Gastroesophageal sphincter (tissue), 4 donors: ENCODE measurements at regions not wholly inside any gene's neighbourhood (a gene's known extent, or its start where the extent isn't known, plus 50 kb on each side); places are given as distances from the start of the nearest gene placed in this dataset.

Experiments used
- ATAC-seq: fragments of 150-250 bp; one replicate; pipeline ENCODE4 v1.9.1; 2016; ENCODE audit warnings: mild to moderate bottlenecking, moderate library complexity
- H3K27ac ChIP-seq, 4 donors: fragments of 200-600 bp; sonication (generic) in 3 of 4; 1 replicate in 3 of 4; 2 replicates in 1 of 4; pipeline ENCODE4 v1.5.1; 2016 to 2019
- H3K27me3 ChIP-seq: fragments of 200-600 bp; sonication (generic); one replicate; pipeline ENCODE4 v1.5.1; 2019
- H3K36me3 ChIP-seq, 2 donors: fragments of 200-600 bp; sonication (generic); one replicate each; pipeline ENCODE4 v1.5.1; 2019; ENCODE audit warnings: control low read depth in 1 of 2
- H3K4me1 ChIP-seq, 3 donors: fragments of 200-600 bp; sonication (generic); 1 replicate in 2 of 3; 2 replicates in 1 of 3; pipeline ENCODE4 v1.5.1; 2016 to 2019; ENCODE audit warnings: control low read depth in 2 of 3
- H3K4me3 ChIP-seq, 2 donors: fragments of 200-600 bp; sonication (generic); one replicate each; pipeline ENCODE4 v1.5.1; 2019; ENCODE audit warnings: mild to moderate bottlenecking in 1 of 2, moderate library complexity in 1 of 2
- H3K9me3 ChIP-seq, 3 donors: fragments of 200-600 bp; sonication (generic); one replicate each; pipeline ENCODE4 v1.5.1; 2017 to 2019; ENCODE audit warnings: control low read depth in 2 of 3
- CTCF ChIP-seq, 4 experiments: fragments of 200-600 bp in 2 of 4; fragments of 450-650 bp in 2 of 4; sonication (generic) in 1 of 4; IDR thresholded peaks; one replicate each; pipeline ENCODE4 v1.5.1; 2017 to 2019; ENCODE audit warnings: antibody characterized with exemption in 4 of 4, mild to moderate bottlenecking in 2 of 4, moderate library complexity in 2 of 4
- EP300 ChIP-seq: sonication (generic); formaldehyde crosslinking; IDR thresholded peaks from one replicate; pipeline ENCODE4 v1.6.1; 2017; ENCODE audit warnings: antibody characterized with exemption, mild to moderate bottlenecking
- POLR2A ChIP-seq, 2 donors: fragments of 450-650 bp; IDR thresholded peaks; one replicate each; pipeline ENCODE4 v1.6.1; 2017; ENCODE audit warnings: antibody characterized with exemption in 2 of 2, mild to moderate bottlenecking in 2 of 2, moderate library complexity in 1 of 2
- POLR2AphosphoS5 ChIP-seq: sonication (generic); formaldehyde crosslinking; IDR thresholded peaks from one replicate; pipeline ENCODE4 v1.6.1; 2017; ENCODE audit warnings: antibody characterized with exemption
- WGBS, 2 donors: methylation state at CpG; one replicate each; pipeline ENCODE4 v1.1.5; 2018; ENCODE audit warnings: low coverage in 1 of 2; 5-methylcytosine and 5-hydroxymethylcytosine counted together

GRCh38 chr7:136527554-136527953, 340.9 kb upstream of the CHRM2 start:
- H3K27me3 ChIP-seq = no peaks in the 10 kb centered on the region
- H3K27ac ChIP-seq = no peak overlapping the region
- H3K36me3 ChIP-seq = no peaks in the 10 kb centered on the region
- H3K9me3 ChIP-seq = no peaks in the 10 kb centered on the region
- WGBS, 2 donors = no CpG with 5 or more reads among the region's 1 CpG
- TF ChIP-seq CTCF (IDR thresholded peaks at IDR 0.05) (no peak), POLR2AphosphoS5 (no peak), POLR2A (IDR thresholded peaks at IDR 0.05) (no peak), EP300 (no peak)
- no peak for ATAC-seq
- no peak overlapping the region for H3K4me3 ChIP-seq
- no peaks in the 10 kb centered on the region for H3K4me1 ChIP-seq

- ATAC-seq = no peak
- H3K36me3 ChIP-seq = no peaks in the 10 kb centered on the region
- 78% methylated on average over 3 of the region's 7 CpGs; no CpG with 5 or more reads in 1 of the 2 donors for WGBS, 2 donors
- H3K4me3 ChIP-seq = no peak overlapping the region
- H3K27ac ChIP-seq = no peak overlapping the region
- no peaks in the 10 kb centered on the region for H3K9me3 ChIP-seq
- no peaks in the 10 kb centered on the region for H3K4me1 ChIP-seq
- H3K27me3 ChIP-seq = no peaks in the 10 kb centered on the region
- TF ChIP-seq POLR2A (IDR thresholded peaks at IDR 0.05) (no peak), EP300 (no peak), CTCF (IDR thresholded peaks at IDR 0.05) (no peak), POLR2AphosphoS5 (no peak)
Measured at GRCh38 chr7:136526408-136527105, 341.9 kb upstream of the CHRM2 start.

GRCh38 chr7:136523571-136523970, 344.9 kb upstream of the CHRM2 start:
- H3K36me3 ChIP-seq = no peaks in the 10 kb centered on the region
- H3K9me3 ChIP-seq = no peaks in the 10 kb centered on the region
- WGBS, 2 donors = 59 to 74% methylated on average over 3 of the region's 3 CpGs
- no peak for TF ChIP-seq POLR2AphosphoS5
- no peak for TF ChIP-seq EP300
- TF ChIP-seq POLR2A (IDR thresholded peaks at IDR 0.05) = no peak
- no peaks in the 10 kb centered on the region for H3K27me3 ChIP-seq
- no peaks in the 10 kb centered on the region for H3K4me1 ChIP-seq
- no peak overlapping the region for H3K4me3 ChIP-seq
- ATAC-seq = no peak
- H3K27ac ChIP-seq = no peak overlapping the region

GRCh38 chr7:136517971-136518370, 350.5 kb upstream of the CHRM2 start:
- TF ChIP-seq POLR2AphosphoS5 = no peak
- TF ChIP-seq EP300 = no peak
- no peak for TF ChIP-seq POLR2A (IDR thresholded peaks at IDR 0.05)
- no peak for TF ChIP-seq CTCF (IDR thresholded peaks at IDR 0.05)
- 54 to 100% methylated on average over 1 of the region's 1 CpG for WGBS, 2 donors
- no peaks in the 10 kb centered on the region for H3K4me1 ChIP-seq
- H3K27me3 ChIP-seq = no peaks in the 10 kb centered on the region
- no peak overlapping the region for H3K4me3 ChIP-seq
- no peak overlapping the region for H3K27ac ChIP-seq
- H3K36me3 ChIP-seq = no peaks in the 10 kb centered on the region
- no peak for ATAC-seq
- no peaks in the 10 kb centered on the region for H3K9me3 ChIP-seq

GRCh38 chr7:136514776-136515175, 353.7 kb upstream of the CHRM2 start:
- Histone ChIP-seq H3K36me3 (no peaks in the 10 kb centered on the region), H3K4me1 (no peaks in the 10 kb centered on the region), H3K9me3 (peaks cover 0 to under 1% (median 0%) of the 10 kb centered on the region in 3 donors), H3K27ac (no peak overlapping the region), H3K27me3 (no peaks in the 10 kb centered on the region), H3K4me3 (no peak overlapping the region)
- no peak for TF ChIP-seq POLR2AphosphoS5
- TF ChIP-seq POLR2A (IDR thresholded peaks at IDR 0.05) = no peak
- TF ChIP-seq EP300 = no peak
- no peak for TF ChIP-seq CTCF (IDR thresholded peaks at IDR 0.05)
- ATAC-seq = no peak
- WGBS, 2 donors = 92 to 93% methylated on average over 2 of the region's 2 CpGs
